Neural progenitor cell (in vitro differentiated cells): ENCODE measurements at regions not wholly inside any gene's neighbourhood (a gene's known extent, or its start where the extent isn't known, plus 50 kb on each side); places are given as distances from the start of the nearest gene placed in this dataset.
"Not testable (repeated sequence)": the region's sequence is repeated elsewhere in the genome, so short reads cannot be mapped to it uniquely, and the experiment has no call there.

Experiments used
- DNase-seq: peaks from one replicate; pipeline ENCODE4 v3.0.0-alpha.2; 2016; ENCODE audit warnings: low spot score
- H2AFZ ChIP-seq: fragments of 200-600 bp; sonication (generic); replicated peaks from 2 replicates; pipeline ENCODE4 v1.6.1; 2016; ENCODE audit warnings: antibody characterized with exemption
- H3F3A ChIP-seq: fragments of 200-600 bp; sonication (generic); 2 replicates; pipeline ENCODE4 v1.6.1; 2016; ENCODE audit warnings: antibody characterized with exemption, low read depth
- H3K27ac ChIP-seq: fragments of 200-600 bp; sonication (generic); 2 replicates; pipeline ENCODE4 v1.5.1; 2016; ENCODE audit warnings: mild to moderate bottlenecking
- H3K27me3 ChIP-seq: fragments of 200-600 bp; sonication (generic); 2 replicates; pipeline ENCODE4 v1.6.1; 2016; ENCODE audit warnings: mild to moderate bottlenecking, moderate library complexity
- H3K36me3 ChIP-seq: fragments of 200-600 bp; sonication (generic); 2 replicates; pipeline ENCODE4 v1.5.1; 2016
- H3K4me1 ChIP-seq: fragments of 200-600 bp; sonication (generic); 2 replicates; pipeline ENCODE4 v1.6.1; 2016; ENCODE audit warnings: mixed run types
- H3K4me2 ChIP-seq: fragments of 200-600 bp; sonication (generic); 2 replicates; pipeline ENCODE4 v1.6.1; 2016
- H3K4me3 ChIP-seq: fragments of 200-600 bp; sonication (generic); 2 replicates; pipeline ENCODE4 v1.5.1; 2016
- H3K79me2 ChIP-seq: fragments of 200-600 bp; sonication (generic); 2 replicates; pipeline ENCODE4 v1.6.1; 2016; ENCODE audit warnings: low read depth
- H3K9ac ChIP-seq: fragments of 200-600 bp; sonication (generic); 2 replicates; pipeline ENCODE4 v1.6.1; 2016
- H3K9me3 ChIP-seq: fragments of 200-600 bp; sonication (generic); 2 replicates; pipeline ENCODE4 v1.5.1; 2016; ENCODE audit warnings: low read depth
- H4K20me1 ChIP-seq: fragments of 200-600 bp; sonication (generic); 2 replicates; pipeline ENCODE4 v1.6.1; 2016; ENCODE audit warnings: low read depth
- H3K27ac Mint-ChIP-seq: 3 replicates; pipeline ENCODE4 v1.8.0; 2021; ENCODE audit warnings: mixed read lengths
- H3K27me3 Mint-ChIP-seq: 2 replicates; pipeline ENCODE4 v1.8.0; 2022; ENCODE audit warnings: low read depth, mild to moderate bottlenecking, inconsistent platforms, moderate library complexity, mixed read lengths; ENCODE audit not compliant: insufficient read depth
- H3K36me3 Mint-ChIP-seq: 3 replicates; pipeline ENCODE4 v1.8.0; 2021; ENCODE audit warnings: mixed read lengths
- H3K4me1 Mint-ChIP-seq: 3 replicates; pipeline ENCODE4 v1.8.0; 2021; ENCODE audit warnings: mixed read lengths
- H3K4me3 Mint-ChIP-seq: 3 replicates; pipeline ENCODE4 v1.8.0; 2021; ENCODE audit warnings: mild to moderate bottlenecking, moderate library complexity, mixed read lengths
- H3K9me3 Mint-ChIP-seq: 3 replicates; pipeline ENCODE4 v1.8.0; 2020; ENCODE audit warnings: mixed read lengths
- EZH2 ChIP-seq: fragments of 200-600 bp; sonication (generic); IDR thresholded peaks from 2 replicates; pipeline ENCODE4 v1.6.1; 2017; ENCODE audit warnings: antibody characterized with exemption, mild to moderate bottlenecking, moderate library complexity
- EZH2phosphoT487 ChIP-seq: fragments of 200-600 bp; sonication (generic); IDR thresholded peaks from 2 replicates; pipeline ENCODE4 v1.6.1; 2017; ENCODE audit warnings: antibody characterized with exemption
- TF ChIP-seq, protein P1 (sequence below): fragments of 200-600 bp; sonication (generic); IDR thresholded peaks from 2 replicates; pipeline ENCODE4 v1.5.1; 2017; ENCODE audit warnings: antibody characterized with exemption, mild to moderate bottlenecking

DNA sequence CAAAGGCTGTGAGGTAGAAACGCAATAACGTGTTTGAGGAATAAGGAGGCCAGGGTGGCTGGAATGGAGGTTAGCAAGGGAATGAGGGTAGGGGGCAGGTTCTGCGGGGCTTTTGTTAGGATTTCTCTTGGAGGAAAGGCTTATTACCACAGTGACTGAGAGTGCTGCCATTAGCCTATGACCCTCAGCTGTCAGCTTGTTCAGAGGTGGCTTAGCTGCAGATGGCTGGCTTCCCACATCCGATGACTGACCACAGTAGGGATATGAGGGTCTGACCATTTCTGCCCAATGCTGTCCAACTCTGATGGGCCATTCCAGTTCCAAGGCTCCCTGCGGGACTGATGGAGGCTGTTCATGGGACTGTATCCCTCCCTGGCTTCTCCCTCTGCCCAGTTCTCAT, 181.8 kb downstream of the MIAT start:
- Histone ChIP-seq H3K27me3 (no peaks in the 10 kb centered on the region), H3F3A (peaks cover 17% of the 10 kb centered on the region), H3K9ac (no peak overlapping the region), H3K4me1 (peaks cover 23% of the 10 kb centered on the region), H3K9me3 (no peaks in the 10 kb centered on the region), H3K36me3 (no peaks in the 10 kb centered on the region), H4K20me1 (no peaks in the 10 kb centered on the region), H3K79me2 (no peaks in the 10 kb centered on the region), H3K4me2 (no peak overlapping the region), H2AFZ (no peak overlapping the region), H3K27ac (no peak overlapping the region), H3K4me3 (no peak overlapping the region)
- DNase-seq: no peak
- Mint-ChIP-seq H3K27ac (no peak overlapping the region), H3K36me3 (no peaks in the 10 kb centered on the region), H3K4me1 (peaks cover 14% of the 10 kb centered on the region), H3K27me3 (no peaks in the 10 kb centered on the region), H3K9me3 (no peaks in the 10 kb centered on the region), H3K4me3 (no peak overlapping the region)
- TF ChIP-seq, protein P1, sequence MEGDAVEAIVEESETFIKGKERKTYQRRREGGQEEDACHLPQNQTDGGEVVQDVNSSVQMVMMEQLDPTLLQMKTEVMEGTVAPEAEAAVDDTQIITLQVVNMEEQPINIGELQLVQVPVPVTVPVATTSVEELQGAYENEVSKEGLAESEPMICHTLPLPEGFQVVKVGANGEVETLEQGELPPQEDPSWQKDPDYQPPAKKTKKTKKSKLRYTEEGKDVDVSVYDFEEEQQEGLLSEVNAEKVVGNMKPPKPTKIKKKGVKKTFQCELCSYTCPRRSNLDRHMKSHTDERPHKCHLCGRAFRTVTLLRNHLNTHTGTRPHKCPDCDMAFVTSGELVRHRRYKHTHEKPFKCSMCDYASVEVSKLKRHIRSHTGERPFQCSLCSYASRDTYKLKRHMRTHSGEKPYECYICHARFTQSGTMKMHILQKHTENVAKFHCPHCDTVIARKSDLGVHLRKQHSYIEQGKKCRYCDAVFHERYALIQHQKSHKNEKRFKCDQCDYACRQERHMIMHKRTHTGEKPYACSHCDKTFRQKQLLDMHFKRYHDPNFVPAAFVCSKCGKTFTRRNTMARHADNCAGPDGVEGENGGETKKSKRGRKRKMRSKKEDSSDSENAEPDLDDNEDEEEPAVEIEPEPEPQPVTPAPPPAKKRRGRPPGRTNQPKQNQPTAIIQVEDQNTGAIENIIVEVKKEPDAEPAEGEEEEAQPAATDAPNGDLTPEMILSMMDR: no peak
- TF ChIP-seq EZH2phosphoT487: no peak
- no peak for TF ChIP-seq EZH2

DNA sequence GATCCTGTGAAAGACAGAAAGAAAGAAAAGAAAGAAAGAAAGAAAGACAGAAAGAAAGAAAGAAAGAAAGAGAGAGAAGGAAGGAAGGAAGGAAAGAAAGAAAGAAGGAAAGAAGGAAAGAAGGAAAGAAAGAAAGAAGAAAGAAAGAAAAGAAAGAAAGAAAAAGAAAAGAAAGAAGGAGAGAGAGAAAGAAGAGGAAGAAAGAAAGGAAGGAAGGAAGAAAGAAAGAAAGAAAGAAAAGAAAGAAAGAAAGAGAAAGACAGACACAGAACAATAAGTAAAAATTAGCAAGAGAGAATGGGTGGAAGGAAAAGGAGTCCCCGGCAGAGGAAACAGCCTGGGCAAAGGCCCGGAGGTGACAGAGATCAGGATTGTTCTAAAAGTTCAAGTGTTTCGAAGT, 183.4 kb downstream of the MIAT start:
- H3K27ac Mint-ChIP-seq, H3K4me3 ChIP-seq, H3K4me3 Mint-ChIP-seq: not testable (repeated sequence)

DNA sequence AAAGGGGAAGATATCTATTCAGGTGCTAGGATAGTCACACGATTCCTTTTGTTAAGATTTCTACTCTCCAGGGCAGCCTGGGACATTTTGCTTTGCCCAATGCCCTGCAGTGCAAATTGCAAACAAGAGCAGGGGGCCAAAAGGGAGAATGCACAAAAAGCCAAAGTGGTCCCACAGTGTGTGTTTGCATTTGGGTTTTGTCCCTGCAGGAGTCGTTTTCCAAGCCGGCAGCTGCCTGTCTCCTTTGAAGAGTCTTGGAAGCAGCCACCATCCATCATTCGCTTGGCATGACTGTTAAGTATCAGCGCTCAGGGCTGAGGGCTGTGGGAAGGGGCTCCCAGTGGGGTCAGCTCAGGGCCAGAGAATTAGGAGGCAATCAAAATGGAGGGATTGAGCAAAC, 184.7 kb downstream of the MIAT start:
- peak overlapping the region; percentile 42 for H3K4me2 ChIP-seq
- no peak overlapping the region for H3K27ac ChIP-seq
- H2AFZ ChIP-seq: no peak overlapping the region
- H3K4me3 ChIP-seq: no peak overlapping the region
- Mint-ChIP-seq H3K4me3 (no peak overlapping the region), H3K36me3 (no peaks in the 10 kb centered on the region), H3K4me1 (peaks cover 5% of the 10 kb centered on the region), H3K9me3 (no peaks in the 10 kb centered on the region), H3K27me3 (peaks cover 5% of the 10 kb centered on the region), H3K27ac (no peak overlapping the region)
- TF ChIP-seq, protein P1: no peak
- TF ChIP-seq EZH2phosphoT487 (no peak), EZH2 (no peak)
- DNase-seq: peak; percentile 23
- H3K36me3 ChIP-seq: no peaks in the 10 kb centered on the region
- peaks cover 9% of the 10 kb centered on the region for H3F3A ChIP-seq
- peaks cover 15% of the 10 kb centered on the region for H3K4me1 ChIP-seq
- no peaks in the 10 kb centered on the region for H3K27me3 ChIP-seq
- H3K9me3 ChIP-seq: no peaks in the 10 kb centered on the region
- no peaks in the 10 kb centered on the region for H3K79me2 ChIP-seq
- no peaks in the 10 kb centered on the region for H4K20me1 ChIP-seq
- no peak overlapping the region for H3K9ac ChIP-seq

More for the DNA sequence above, 183.4 kb downstream of the MIAT start:
- not testable (repeated sequence) for H4K20me1 ChIP-seq, H3K36me3 ChIP-seq, H3K27ac ChIP-seq, H3K4me2 ChIP-seq, H3K27me3 Mint-ChIP-seq, H3K36me3 Mint-ChIP-seq, H3K79me2 ChIP-seq, H3K9ac ChIP-seq, H3K9me3 ChIP-seq, H3K27me3 ChIP-seq, DNase-seq, H3K9me3 Mint-ChIP-seq, H2AFZ ChIP-seq
- H3K4me1 ChIP-seq: peaks cover 23% of the 10 kb centered on the region
- peaks cover 11% of the 10 kb centered on the region for H3K4me1 Mint-ChIP-seq
- H3F3A ChIP-seq: peaks cover 17% of the 10 kb centered on the region

DNA sequence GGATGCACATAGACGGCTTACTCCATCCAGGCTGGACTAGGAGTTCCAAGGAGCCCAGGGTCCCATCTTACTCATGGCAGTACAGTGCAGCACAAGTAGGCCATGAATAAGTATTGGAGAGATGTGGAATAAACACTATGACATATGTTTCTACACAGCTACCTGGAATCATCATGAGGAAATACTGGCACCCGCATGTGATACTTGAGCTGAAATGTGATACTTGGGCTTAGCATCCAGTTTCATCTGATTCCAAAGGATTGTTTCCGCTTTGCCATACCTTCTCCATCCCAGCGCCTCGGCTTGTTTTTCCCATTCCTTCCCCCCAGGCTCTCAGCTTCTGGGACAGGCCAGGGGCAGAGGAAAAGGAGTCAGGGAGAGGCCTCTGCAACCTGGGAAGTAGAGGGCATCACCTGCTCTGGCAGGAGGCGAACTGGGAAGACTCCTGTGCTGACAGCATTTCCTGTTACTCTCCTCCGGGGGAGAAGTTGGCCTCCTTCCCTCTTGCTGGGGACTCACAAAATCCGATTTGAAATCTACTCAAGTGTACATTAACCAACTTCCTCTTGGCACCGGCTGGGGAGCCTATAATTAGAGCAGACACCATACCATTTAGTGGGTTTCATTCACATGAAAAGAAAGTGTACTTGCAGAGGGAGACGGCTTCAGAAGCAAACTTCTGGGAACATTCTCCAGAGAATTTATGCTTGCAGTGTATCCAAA, 187.8 kb downstream of the MIAT start:
- no peaks in the 10 kb centered on the region for H3K79me2 ChIP-seq
- no peak overlapping the region for H2AFZ ChIP-seq
- H3K27ac ChIP-seq: no peak overlapping the region
- H4K20me1 ChIP-seq: no peaks in the 10 kb centered on the region
- peaks cover 15% of the 10 kb centered on the region for H3K4me1 Mint-ChIP-seq
- no peak overlapping the region for H3K4me2 ChIP-seq
- H3K9me3 Mint-ChIP-seq: no peaks in the 10 kb centered on the region
- H3K36me3 ChIP-seq: no peaks in the 10 kb centered on the region
- H3K36me3 Mint-ChIP-seq: no peaks in the 10 kb centered on the region
- peaks cover 9% of the 10 kb centered on the region for H3K4me1 ChIP-seq
- H3K27me3 Mint-ChIP-seq: peaks cover 11% of the 10 kb centered on the region
- H3F3A ChIP-seq: peaks cover 9% of the 10 kb centered on the region
- no peak overlapping the region for H3K9ac ChIP-seq
- no peak overlapping the region for H3K4me3 ChIP-seq
- TF ChIP-seq EZH2phosphoT487 (no peak), EZH2 (no peak)
- TF ChIP-seq, protein P1: no peak
- H3K9me3 ChIP-seq: no peaks in the 10 kb centered on the region
- H3K4me3 Mint-ChIP-seq: no peak overlapping the region
- H3K27me3 ChIP-seq: no peaks in the 10 kb centered on the region
- DNase-seq: no peak
- no peak overlapping the region for H3K27ac Mint-ChIP-seq
